ENCODE measurements at regions not wholly inside any gene's neighbourhood (a gene's known extent, or its start where the extent isn't known, plus 50 kb on each side); places are given as distances from the start of the nearest gene placed in this dataset.

GRCh38 chr3:163721596-163721995 is 1356.7 kb downstream of the SI start:
- Histone ChIP-seq H3K23ac (ENCODE audit: low read length in 2 of 2) (no peak overlapping the region), H3K79me1 (replicated peaks; ENCODE audit: low read length, poor library complexity, severe bottlenecking) (no peaks in the 10 kb centered on the region), H3K4me1 (ENCODE audit: control insufficient read depth, insufficient read depth, low read depth, low read length) (no peaks in the 10 kb centered on the region), H4K91ac (ENCODE audit: low read length) (peak overlapping the region; percentile 12), H3K36me3 (ENCODE audit: control insufficient read depth in 1 of 2, insufficient read depth in 2 of 2, low read depth in 1 of 2, low read length in 2 of 2) (no peaks in the 10 kb centered on the region), H2AFZ (ENCODE audit: low read depth, low read length) (no peak overlapping the region), H3K18ac (ENCODE audit: low read depth in 1 of 2, low read length in 2 of 2) (no peak overlapping the region), H4K8ac (ENCODE audit: low read length) (no peak overlapping the region), H3K4me2 (ENCODE audit: low read length, poor library complexity, severe bottlenecking) (no peak overlapping the region), H3K4ac (ENCODE audit: low read depth in 1 of 2, low read length in 2 of 2) (no peak overlapping the region), H2BK5ac (ENCODE audit: low read depth, low read length, poor library complexity, severe bottlenecking) (no peak overlapping the region), H3K27me3 (ENCODE audit: control insufficient read depth in 1 of 2, insufficient read depth in 1 of 2, low read length in 2 of 2) (no peaks in the 10 kb centered on the region), H2AK5ac (ENCODE audit: low read length, severe bottlenecking) (no peak overlapping the region), H3K9me3 (ENCODE audit: control insufficient read depth, low read length) (peaks cover 6% of the 10 kb centered on the region), H3K14ac (ENCODE audit: low read length in 2 of 2) (peak overlapping the region in 1 of 2 experiments; percentile 76), H3K4me3 (ENCODE audit: insufficient read depth in 1 of 2, low read depth in 1 of 2, low read length in 2 of 2) (no peak overlapping the region), H2BK15ac (ENCODE audit: low read depth, poor library complexity, severe bottlenecking) (no peak overlapping the region), H3K9ac (ENCODE audit: low read length) (no peak overlapping the region), H2BK12ac (ENCODE audit: low read length in 2 of 2) (no peak overlapping the region), H3K27ac (ENCODE audit: low read length, poor library complexity, severe bottlenecking) (no peak overlapping the region), H2BK120ac (ENCODE audit: low read depth, low read length) (no peak overlapping the region)
- DNase-seq: no peak
- WGBS: 88% methylated on average over 6 of the region's 6 CpGs

DNA sequence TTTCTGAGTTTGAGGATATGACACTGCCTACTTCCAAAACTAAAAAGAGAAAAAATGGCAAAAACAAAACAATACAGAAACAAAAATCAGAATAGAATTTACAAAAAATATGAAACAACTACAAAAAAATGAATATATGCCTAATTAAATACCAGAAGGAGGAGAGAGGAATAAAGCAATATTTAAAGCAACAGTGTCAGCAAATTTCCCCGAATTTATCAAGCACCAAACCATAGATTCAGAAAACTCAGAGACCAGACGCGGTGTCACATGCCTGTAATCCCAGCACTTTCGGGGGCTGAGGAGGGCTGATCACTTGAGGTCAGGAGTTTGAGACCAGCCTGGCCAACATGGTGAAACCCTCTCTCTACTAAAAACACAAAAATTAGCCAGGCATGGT is 1360.9 kb downstream of the SI start:
- Histone ChIP-seq H3K4me3 (ENCODE audit: insufficient read depth in 1 of 2, low read depth in 1 of 2, low read length in 2 of 2) (no peak overlapping the region), H3K9ac (ENCODE audit: low read length) (no peak overlapping the region), H3K36me3 (ENCODE audit: control insufficient read depth in 1 of 2, insufficient read depth in 2 of 2, low read depth in 1 of 2, low read length in 2 of 2) (no peaks in the 10 kb centered on the region), H2AFZ (ENCODE audit: low read depth, low read length) (no peak overlapping the region), H3K27ac (ENCODE audit: low read length, poor library complexity, severe bottlenecking) (no peak overlapping the region), H3K4ac (ENCODE audit: low read depth in 1 of 2, low read length in 2 of 2) (no peak overlapping the region), H2BK15ac (ENCODE audit: low read depth, poor library complexity, severe bottlenecking) (no peak overlapping the region), H2BK120ac (ENCODE audit: low read depth, low read length) (no peak overlapping the region), H3K14ac (ENCODE audit: low read length in 2 of 2) (no peak overlapping the region), H3K9me3 (ENCODE audit: control insufficient read depth, low read length) (peaks cover 6% of the 10 kb centered on the region), H2BK12ac (ENCODE audit: low read length in 2 of 2) (no peak overlapping the region), H3K79me1 (replicated peaks; ENCODE audit: low read length, poor library complexity, severe bottlenecking) (no peaks in the 10 kb centered on the region), H4K91ac (ENCODE audit: low read length) (no peak overlapping the region), H3K18ac (ENCODE audit: low read depth in 1 of 2, low read length in 2 of 2) (no peak overlapping the region), H3K4me2 (ENCODE audit: low read length, poor library complexity, severe bottlenecking) (no peak overlapping the region), H4K8ac (ENCODE audit: low read length) (no peak overlapping the region), H3K27me3 (ENCODE audit: control insufficient read depth in 1 of 2, insufficient read depth in 1 of 2, low read length in 2 of 2) (no peaks in the 10 kb centered on the region), H3K23ac (ENCODE audit: low read length in 2 of 2) (no peak overlapping the region), H2AK5ac (ENCODE audit: low read length, severe bottlenecking) (no peak overlapping the region), H2BK5ac (ENCODE audit: low read depth, low read length, poor library complexity, severe bottlenecking) (no peak overlapping the region), H3K4me1 (ENCODE audit: control insufficient read depth, insufficient read depth, low read depth, low read length) (no peaks in the 10 kb centered on the region)
- no peak for DNase-seq
- 94% methylated on average over 4 of the region's 4 CpGs for WGBS

DNA sequence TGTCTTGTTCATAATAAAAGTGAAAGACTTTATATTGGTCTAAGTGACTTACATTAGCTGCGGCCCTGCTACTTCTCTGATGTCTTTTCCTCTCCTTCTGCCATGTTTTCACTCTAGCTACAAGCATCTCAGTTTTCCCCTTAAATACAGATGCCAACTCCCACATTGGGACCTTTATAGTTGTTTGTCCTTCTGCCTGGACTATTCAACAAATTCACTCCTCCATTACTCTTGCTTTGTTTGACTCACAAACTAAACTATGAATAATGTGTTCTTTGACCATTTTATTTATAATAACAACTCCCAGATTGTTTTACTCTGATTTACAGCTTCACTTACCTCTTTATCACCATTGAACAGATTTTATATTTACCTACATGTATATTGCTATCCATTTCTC is 1369.9 kb downstream of the SI start:
- Histone ChIP-seq H3K27ac (ENCODE audit: low read length, poor library complexity, severe bottlenecking) (no peak overlapping the region), H2AK5ac (ENCODE audit: low read length, severe bottlenecking) (no peak overlapping the region), H3K4me3 (ENCODE audit: insufficient read depth in 1 of 2, low read depth in 1 of 2, low read length in 2 of 2) (no peak overlapping the region), H2BK15ac (ENCODE audit: low read depth, poor library complexity, severe bottlenecking) (no peak overlapping the region), H3K9me3 (ENCODE audit: control insufficient read depth, low read length) (peaks cover 6% of the 10 kb centered on the region), H2BK12ac (ENCODE audit: low read length in 2 of 2) (no peak overlapping the region), H3K36me3 (ENCODE audit: control insufficient read depth in 1 of 2, insufficient read depth in 2 of 2, low read depth in 1 of 2, low read length in 2 of 2) (no peaks in the 10 kb centered on the region), H3K9ac (ENCODE audit: low read length) (no peak overlapping the region), H3K79me1 (replicated peaks; ENCODE audit: low read length, poor library complexity, severe bottlenecking) (no peaks in the 10 kb centered on the region), H3K18ac (ENCODE audit: low read depth in 1 of 2, low read length in 2 of 2) (no peak overlapping the region), H4K91ac (ENCODE audit: low read length) (no peak overlapping the region), H3K4me1 (ENCODE audit: control insufficient read depth, insufficient read depth, low read depth, low read length) (no peaks in the 10 kb centered on the region), H2BK5ac (ENCODE audit: low read depth, low read length, poor library complexity, severe bottlenecking) (no peak overlapping the region), H2AFZ (ENCODE audit: low read depth, low read length) (no peak overlapping the region), H3K14ac (ENCODE audit: low read length in 2 of 2) (no peak overlapping the region), H2BK120ac (ENCODE audit: low read depth, low read length) (no peak overlapping the region), H3K27me3 (ENCODE audit: control insufficient read depth in 1 of 2, insufficient read depth in 1 of 2, low read length in 2 of 2) (no peaks in the 10 kb centered on the region), H3K4ac (ENCODE audit: low read depth in 1 of 2, low read length in 2 of 2) (no peak overlapping the region), H3K4me2 (ENCODE audit: low read length, poor library complexity, severe bottlenecking) (no peak overlapping the region), H3K23ac (ENCODE audit: low read length in 2 of 2) (no peak overlapping the region), H4K8ac (ENCODE audit: low read length) (no peak overlapping the region)
- 97% methylated on average over 1 of the region's 1 CpG for WGBS
- DNase-seq: no peak

DNA sequence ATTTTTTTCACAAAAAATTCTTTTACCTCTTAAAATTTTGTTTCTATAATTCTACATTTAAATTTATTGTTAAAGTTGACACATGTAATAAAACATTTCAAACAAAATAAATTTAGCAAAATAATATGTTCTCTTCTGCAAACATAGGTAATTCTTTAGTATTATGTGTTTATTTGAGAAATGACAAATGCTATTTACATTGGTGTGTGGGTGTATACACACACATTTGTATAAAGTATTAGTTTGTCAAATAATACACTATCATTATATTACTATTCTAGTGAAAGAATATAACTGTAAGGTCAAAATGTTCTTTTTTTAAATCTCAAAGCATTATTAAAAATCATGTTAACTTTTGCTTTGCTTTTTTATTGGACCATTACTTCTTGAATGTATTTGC is 1370.6 kb downstream of the SI start:
- no peaks in the 10 kb centered on the region for H3K79me1 ChIP-seq (replicated peaks; ENCODE audit: low read length, poor library complexity, severe bottlenecking)
- peaks cover 6% of the 10 kb centered on the region for H3K9me3 ChIP-seq (ENCODE audit: control insufficient read depth, low read length)
- H4K91ac ChIP-seq (ENCODE audit: low read length): no peak overlapping the region
- no peak overlapping the region for H3K23ac ChIP-seq (ENCODE audit: low read length in 2 of 2)
- no peak overlapping the region for H3K4me3 ChIP-seq (ENCODE audit: insufficient read depth in 1 of 2, low read depth in 1 of 2, low read length in 2 of 2)
- H2BK120ac ChIP-seq (ENCODE audit: low read depth, low read length): no peak overlapping the region
- H3K9ac ChIP-seq (ENCODE audit: low read length): no peak overlapping the region
- no peak overlapping the region for H2BK15ac ChIP-seq (ENCODE audit: low read depth, poor library complexity, severe bottlenecking)
- no peak overlapping the region for H3K18ac ChIP-seq (ENCODE audit: low read depth in 1 of 2, low read length in 2 of 2)
- H2BK12ac ChIP-seq (ENCODE audit: low read length in 2 of 2): no peak overlapping the region
- no peaks in the 10 kb centered on the region for H3K36me3 ChIP-seq (ENCODE audit: control insufficient read depth in 1 of 2, insufficient read depth in 2 of 2, low read depth in 1 of 2, low read length in 2 of 2)
- no peak overlapping the region for H2AK5ac ChIP-seq (ENCODE audit: low read length, severe bottlenecking)
- no peak overlapping the region for H4K8ac ChIP-seq (ENCODE audit: low read length)
- H3K4me1 ChIP-seq (ENCODE audit: control insufficient read depth, insufficient read depth, low read depth, low read length): no peaks in the 10 kb centered on the region
- no peak overlapping the region for H2AFZ ChIP-seq (ENCODE audit: low read depth, low read length)
- no peak overlapping the region for H3K14ac ChIP-seq (ENCODE audit: low read length in 2 of 2)
- no peaks in the 10 kb centered on the region for H3K27me3 ChIP-seq (ENCODE audit: control insufficient read depth in 1 of 2, insufficient read depth in 1 of 2, low read length in 2 of 2)
- no peak overlapping the region for H3K4ac ChIP-seq (ENCODE audit: low read depth in 1 of 2, low read length in 2 of 2)
- DNase-seq: no peak
- no peak overlapping the region for H3K27ac ChIP-seq (ENCODE audit: low read length, poor library complexity, severe bottlenecking)
- no peak overlapping the region for H3K4me2 ChIP-seq (ENCODE audit: low read length, poor library complexity, severe bottlenecking)
- H2BK5ac ChIP-seq (ENCODE audit: low read depth, low read length, poor library complexity, severe bottlenecking): no peak overlapping the region

Measured in mesenchymal stem cell (in vitro differentiated cells and primary cell).